ENCODE measurements at regions not wholly inside any gene's neighbourhood (a gene's known extent, or its start where the extent isn't known, plus 50 kb on each side); places are given as distances from the start of the nearest gene placed in this dataset.

GRCh38 chr3:5791558-5791957 lies 604.1 kb downstream of the EDEM1 start:
- DNase-seq (ENCODE audit: low read depth in 3 of 3, low spot score in 1 of 3) = no peak

- no peak for DNase-seq (ENCODE audit: low read depth in 3 of 3, low spot score in 1 of 3)
These were observed 609.0 kb downstream of the EDEM1 start for GRCh38 chr3:5796541-5796940.

- DNase-seq (ENCODE audit: low read depth in 3 of 3, low spot score in 1 of 3) = no peak
These were observed 611.3 kb downstream of the EDEM1 start for GRCh38 chr3:5798809-5799208.

GRCh38 chr3:5799398-5799797 lies 611.9 kb downstream of the EDEM1 start:
- DNase-seq (ENCODE audit: low read depth in 3 of 3, low spot score in 1 of 3) = no peak

- no peak for DNase-seq (ENCODE audit: low read depth in 3 of 3, low spot score in 1 of 3)
These were observed 613.5 kb downstream of the EDEM1 start for GRCh38 chr3:5800965-5801364.

- no peak for DNase-seq (ENCODE audit: low read depth in 3 of 3, low spot score in 1 of 3)
These were observed 618.7 kb downstream of the EDEM1 start for GRCh38 chr3:5806192-5806591.

- no peak for DNase-seq (ENCODE audit: low read depth in 3 of 3, low spot score in 1 of 3)
These were observed 622.2 kb downstream of the EDEM1 start for GRCh38 chr3:5809586-5810246.

GRCh38 chr3:5811016-5811415 lies 623.5 kb downstream of the EDEM1 start:
- DNase-seq (ENCODE audit: low read depth in 3 of 3, low spot score in 1 of 3) = no peak

GRCh38 chr3:5813521-5813920 lies 626.0 kb downstream of the EDEM1 start:
- DNase-seq (ENCODE audit: low read depth in 3 of 3, low spot score in 1 of 3) = no peak

GRCh38 chr3:5822843-5823242 lies 635.3 kb downstream of the EDEM1 start:
- DNase-seq (ENCODE audit: low read depth in 3 of 3, low spot score in 1 of 3) = no peak

GRCh38 chr3:5826467-5826866 lies 639.0 kb downstream of the EDEM1 start:
- DNase-seq (ENCODE audit: low read depth in 3 of 3, low spot score in 1 of 3) = no peak

GRCh38 chr3:5828251-5828650 lies 640.7 kb downstream of the EDEM1 start:
- DNase-seq (ENCODE audit: low read depth in 3 of 3, low spot score in 1 of 3) = no peak

- no peak for DNase-seq (ENCODE audit: low read depth in 3 of 3, low spot score in 1 of 3)
These were observed 652.5 kb downstream of the EDEM1 start for GRCh38 chr3:5840056-5840455.

GRCh38 chr3:5841599-5841998 lies 654.1 kb downstream of the EDEM1 start:
- no peak for DNase-seq (ENCODE audit: low read depth in 3 of 3, low spot score in 1 of 3)

GRCh38 chr3:5846261-5846660 lies 658.8 kb downstream of the EDEM1 start:
- no peak for DNase-seq (ENCODE audit: low read depth in 3 of 3, low spot score in 1 of 3)

- no peak for DNase-seq (ENCODE audit: low read depth in 3 of 3, low spot score in 1 of 3)
These were observed 673.6 kb downstream of the EDEM1 start for GRCh38 chr3:5861151-5861550.

GRCh38 chr3:5874931-5875341 lies 687.4 kb downstream of the EDEM1 start:
- DNase-seq (ENCODE audit: low read depth in 3 of 3, low spot score in 1 of 3) = no peak

- DNase-seq (ENCODE audit: low read depth in 3 of 3, low spot score in 1 of 3) = no peak
These were observed 701.3 kb downstream of the EDEM1 start for GRCh38 chr3:5888851-5889250.

- no peak for DNase-seq (ENCODE audit: low read depth in 3 of 3, low spot score in 1 of 3)
These were observed 701.9 kb downstream of the EDEM1 start for GRCh38 chr3:5889374-5889773.

- DNase-seq (ENCODE audit: low read depth in 3 of 3, low spot score in 1 of 3) = no peak
These were observed 704.2 kb downstream of the EDEM1 start for GRCh38 chr3:5891711-5892110.

- DNase-seq (ENCODE audit: low read depth in 3 of 3, low spot score in 1 of 3) = no peak
These were observed 710.6 kb downstream of the EDEM1 start for GRCh38 chr3:5898106-5898505.

GRCh38 chr3:5899014-5899761 lies 711.7 kb downstream of the EDEM1 start:
- no peak for DNase-seq (ENCODE audit: low read depth in 3 of 3, low spot score in 1 of 3)

GRCh38 chr3:5917932-5918331 lies 730.4 kb downstream of the EDEM1 start:
- no peak for DNase-seq (ENCODE audit: low read depth in 3 of 3, low spot score in 1 of 3)
